Activated CD8-positive, alpha-beta T cell treated with anti-CD3 and anti-CD28 coated beads for 36 hours (primary cell): ENCODE measurements at regions not wholly inside any gene's neighbourhood (a gene's known extent, or its start where the extent isn't known, plus 50 kb on each side); places are given as distances from the start of the nearest gene placed in this dataset.

Experiments used
- ATAC-seq: fragments of 200-7000 bp; cut with Tn5 transposase; one replicate; pipeline ENCODE4 v1.10.0; 2021; ENCODE audit warnings: mild to moderate bottlenecking, moderate library complexity
- CTCF ChIA-PET: fragments of 350-600 bp; sonication (Branson Sonifier 250); formaldehyde crosslinking; loops from one replicate; lab custom pipeline; 2021; ENCODE audit warnings: antibody characterized with exemption; lab: Charles Lee
- POLR2A ChIA-PET: fragments of 350-600 bp; sonication (Branson Sonifier 250); formaldehyde crosslinking; loops from one replicate; lab custom pipeline; 2021; ENCODE audit warnings: antibody characterized with exemption; lab: Charles Lee
- DNase-seq: peaks from one replicate; pipeline ENCODE4 v3.0.0-alpha.2; 2020
- H3K27ac Mint-ChIP-seq: one replicate; pipeline ENCODE4 v1.8.0; 2021; ENCODE audit warnings: mild to moderate bottlenecking, mixed read lengths
- H3K27me3 Mint-ChIP-seq: one replicate; pipeline ENCODE4 v1.8.0; 2021; ENCODE audit warnings: mixed read lengths
- H3K36me3 Mint-ChIP-seq: one replicate; pipeline ENCODE4 v1.8.0; 2021; ENCODE audit warnings: low read depth, mixed read lengths
- H3K4me1 Mint-ChIP-seq: one replicate; pipeline ENCODE4 v1.8.0; 2021; ENCODE audit warnings: low read depth, mixed read lengths
- H3K4me3 Mint-ChIP-seq: one replicate; pipeline ENCODE4 v1.8.0; 2021; ENCODE audit warnings: mild to moderate bottlenecking, moderate library complexity, mixed read lengths
- H3K9me3 Mint-ChIP-seq: one replicate; pipeline ENCODE4 v1.8.0; 2021; ENCODE audit warnings: mixed read lengths
- intact Hi-C: fragments of 100-400 bp; cut with micrococcal nuclease; formaldehyde crosslinking; loops from one replicate; pipeline ENCODE4 v1.10.0; 2022
- TF ChIP-seq, protein P1 (sequence below): fragments of 200-600 bp; IDR thresholded peaks from one replicate; pipeline ENCODE4 v1.8.0; 2022; ENCODE audit warnings: antibody characterized with exemption, mild to moderate bottlenecking

DNA sequence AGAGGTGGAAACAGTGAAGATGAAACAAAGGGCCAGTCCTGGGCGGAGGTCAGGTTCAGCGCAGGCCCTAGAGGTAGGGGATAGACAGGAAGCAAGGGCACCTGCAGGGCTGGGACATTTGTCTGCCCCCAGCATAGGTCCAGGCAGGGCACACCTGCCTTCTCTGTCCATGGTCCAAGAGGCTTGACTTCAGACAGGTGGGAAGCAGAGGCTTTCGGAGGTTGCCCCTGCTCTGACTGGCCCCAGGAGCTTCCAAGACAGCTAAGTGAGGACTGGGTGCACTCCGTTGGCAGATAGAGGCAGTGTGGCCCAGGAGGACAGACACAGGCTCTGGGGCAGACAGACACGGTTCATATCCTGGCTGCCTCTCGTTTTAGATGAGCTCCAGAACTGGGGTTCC, 71.6 kb upstream of the GRB10 start:
- intact Hi-C loops: no loop called here
- CTCF ChIA-PET: no interaction called here
- POLR2A ChIA-PET: no interaction called here
- Mint-ChIP-seq H3K9me3 (no peaks in the 10 kb centered on the region), H3K4me1 (no peaks in the 10 kb centered on the region), H3K27me3 (peaks cover 3% of the 10 kb centered on the region), H3K27ac (no peak overlapping the region), H3K4me3 (no peak overlapping the region), H3K36me3 (no peaks in the 10 kb centered on the region)
- TF ChIP-seq, protein P1, sequence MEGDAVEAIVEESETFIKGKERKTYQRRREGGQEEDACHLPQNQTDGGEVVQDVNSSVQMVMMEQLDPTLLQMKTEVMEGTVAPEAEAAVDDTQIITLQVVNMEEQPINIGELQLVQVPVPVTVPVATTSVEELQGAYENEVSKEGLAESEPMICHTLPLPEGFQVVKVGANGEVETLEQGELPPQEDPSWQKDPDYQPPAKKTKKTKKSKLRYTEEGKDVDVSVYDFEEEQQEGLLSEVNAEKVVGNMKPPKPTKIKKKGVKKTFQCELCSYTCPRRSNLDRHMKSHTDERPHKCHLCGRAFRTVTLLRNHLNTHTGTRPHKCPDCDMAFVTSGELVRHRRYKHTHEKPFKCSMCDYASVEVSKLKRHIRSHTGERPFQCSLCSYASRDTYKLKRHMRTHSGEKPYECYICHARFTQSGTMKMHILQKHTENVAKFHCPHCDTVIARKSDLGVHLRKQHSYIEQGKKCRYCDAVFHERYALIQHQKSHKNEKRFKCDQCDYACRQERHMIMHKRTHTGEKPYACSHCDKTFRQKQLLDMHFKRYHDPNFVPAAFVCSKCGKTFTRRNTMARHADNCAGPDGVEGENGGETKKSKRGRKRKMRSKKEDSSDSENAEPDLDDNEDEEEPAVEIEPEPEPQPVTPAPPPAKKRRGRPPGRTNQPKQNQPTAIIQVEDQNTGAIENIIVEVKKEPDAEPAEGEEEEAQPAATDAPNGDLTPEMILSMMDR: no peak
- no peak for ATAC-seq
- no peak for DNase-seq

DNA sequence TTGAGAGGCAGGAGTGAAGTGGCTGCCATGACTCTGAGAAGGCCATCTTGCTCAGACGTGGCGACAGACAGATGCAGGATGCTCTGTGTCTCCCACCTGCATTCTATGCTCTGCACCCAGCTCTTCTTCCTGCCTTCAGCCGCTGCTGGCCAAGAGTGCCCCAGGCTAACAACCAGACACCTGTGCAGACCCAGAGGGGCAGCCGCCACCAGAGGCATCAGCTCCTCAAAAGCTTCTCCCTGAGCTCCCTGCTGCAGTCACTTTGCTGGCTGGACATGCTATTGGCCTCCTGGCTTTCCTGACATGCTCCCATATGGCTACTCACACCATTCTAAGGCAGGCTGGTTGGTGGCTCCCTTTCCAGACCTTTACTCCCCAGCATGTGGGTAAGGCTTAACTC, 70.6 kb upstream of the GRB10 start:
- no peak for ATAC-seq
- POLR2A ChIA-PET: no interaction called here
- intact Hi-C loops: no loop called here
- Mint-ChIP-seq H3K27me3 (peaks cover 2% of the 10 kb centered on the region), H3K4me1 (no peaks in the 10 kb centered on the region), H3K9me3 (no peaks in the 10 kb centered on the region), H3K36me3 (no peaks in the 10 kb centered on the region), H3K27ac (no peak overlapping the region), H3K4me3 (no peak overlapping the region)
- TF ChIP-seq, protein P1: no peak
- DNase-seq: no peak
- CTCF ChIA-PET: no interaction called here

DNA sequence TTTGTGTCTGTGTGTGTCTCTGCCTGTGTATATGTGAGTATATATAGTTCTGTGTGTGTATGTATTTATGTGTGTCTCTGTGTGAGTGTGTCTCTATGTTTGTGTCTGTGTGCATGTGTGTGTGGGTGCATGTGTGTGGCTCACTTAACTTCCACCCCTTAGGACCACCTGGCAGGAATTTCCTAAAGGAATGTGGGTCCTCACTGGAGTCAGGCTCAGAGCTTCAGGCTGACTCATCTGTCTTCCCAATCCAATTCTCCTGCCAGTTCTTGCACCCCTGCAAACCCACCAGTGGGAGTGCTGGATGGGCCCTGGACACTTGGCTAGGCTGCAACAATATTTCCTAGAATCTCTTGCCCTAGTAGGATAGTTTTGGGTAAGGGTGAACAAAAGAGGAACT, 70.2 kb upstream of the GRB10 start:
- no peak overlapping the region for H3K4me3 Mint-ChIP-seq
- H3K27ac Mint-ChIP-seq: no peak overlapping the region
- CTCF ChIA-PET: no interaction called here
- no peak for ATAC-seq
- TF ChIP-seq, protein P1: no peak
- POLR2A ChIA-PET: no interaction called here
- no peak for DNase-seq
- no peaks in the 10 kb centered on the region for H3K36me3 Mint-ChIP-seq
- H3K27me3 Mint-ChIP-seq: no peaks in the 10 kb centered on the region
- intact Hi-C loops: no loop called here
- H3K4me1 Mint-ChIP-seq: no peaks in the 10 kb centered on the region
- H3K9me3 Mint-ChIP-seq: no peaks in the 10 kb centered on the region

DNA sequence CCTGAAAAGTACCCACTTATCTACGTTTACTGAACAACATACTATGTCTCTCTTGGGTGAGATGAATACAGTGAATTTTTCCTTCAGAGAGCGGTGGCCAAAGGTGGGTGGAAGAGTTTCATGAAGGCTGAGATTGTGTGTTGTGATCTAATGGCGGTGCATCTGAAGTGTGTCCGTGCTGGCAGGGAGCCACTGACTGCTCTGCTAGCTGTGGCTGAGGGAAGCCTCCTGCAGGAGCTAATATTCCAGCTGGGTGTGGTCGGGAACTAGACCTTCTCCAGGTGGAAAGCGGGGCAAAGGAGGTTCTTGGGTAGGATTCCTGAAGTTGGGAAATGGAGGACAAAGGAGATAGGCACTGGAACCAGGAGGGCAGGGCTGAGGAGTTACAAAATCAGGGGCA, 69.2 kb upstream of the GRB10 start:
- no peaks in the 10 kb centered on the region for H3K36me3 Mint-ChIP-seq
- H3K9me3 Mint-ChIP-seq: no peaks in the 10 kb centered on the region
- ATAC-seq: no peak
- H3K27ac Mint-ChIP-seq: no peak overlapping the region
- no peak overlapping the region for H3K4me3 Mint-ChIP-seq
- TF ChIP-seq, protein P1: no peak
- ChIA-PET POLR2A (no interaction called here), CTCF (no interaction called here)
- intact Hi-C loops: no loop called here
- H3K27me3 Mint-ChIP-seq: no peaks in the 10 kb centered on the region
- no peak for DNase-seq
- H3K4me1 Mint-ChIP-seq: no peaks in the 10 kb centered on the region

DNA sequence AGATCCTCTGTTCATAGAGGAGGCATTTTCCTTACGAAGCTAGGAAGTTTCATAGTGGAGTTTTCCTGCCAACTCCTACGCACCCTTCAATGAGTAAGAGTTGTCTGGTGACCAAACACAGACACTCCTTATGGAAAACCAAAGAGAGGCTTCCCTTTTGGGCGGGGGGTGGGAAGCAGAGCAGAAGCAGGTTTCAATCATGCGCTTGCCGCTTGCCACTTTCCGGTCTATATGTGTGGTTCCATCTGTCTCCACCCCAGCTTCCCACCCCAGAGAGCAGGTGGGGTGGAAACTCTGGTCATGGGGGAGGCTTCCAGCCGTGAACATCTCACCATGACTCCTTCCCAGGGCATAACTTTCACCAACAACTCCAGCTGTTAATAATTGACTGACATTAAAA, 68.8 kb upstream of the GRB10 start:
- CTCF ChIA-PET: no interaction called here
- intact Hi-C loops: no loop called here

More for the DNA sequence above, 68.8 kb upstream of the GRB10 start:
- TF ChIP-seq, protein P1: no peak
- ATAC-seq (no peak), DNase-seq (no peak)
- Mint-ChIP-seq H3K36me3 (no peaks in the 10 kb centered on the region), H3K4me1 (no peaks in the 10 kb centered on the region), H3K9me3 (no peaks in the 10 kb centered on the region), H3K4me3 (no peak overlapping the region), H3K27ac (no peak overlapping the region), H3K27me3 (no peaks in the 10 kb centered on the region)
- POLR2A ChIA-PET: no interaction called here
